Left cardiac atrium (tissue), 4 donors: ENCODE measurements at regions not wholly inside any gene's neighbourhood (a gene's known extent, or its start where the extent isn't known, plus 50 kb on each side); places are given as distances from the start of the nearest gene placed in this dataset.
A peak's percentile ranks its signal among the peaks of the same experiment; 100 is the strongest.

Experiments
- ATAC-seq, 2 donors: fragments of 200-7000 bp; cut with Tn5 transposase; one replicate each; pipeline ENCODE4 v1.9.1; 2020; ENCODE audit warnings: mild to moderate bottlenecking in 2 of 2, moderate library complexity in 2 of 2
- DNase-seq: peaks from one replicate; pipeline ENCODE4 v3.0.0-alpha.2; 2020
- intact Hi-C, 2 donors: fragments of 100-400 bp; cut with DNase I; formaldehyde crosslinking; loops; one replicate each; pipeline versions ENCODE4 v1.14.1 to v1.15.1; 2022 to 2023
- donor health status: DM: no; HTN: yes; CAD: no.
- donor health status: DM: no; HTN: yes; CAD: no; lungs with severe emphysema.
- donor health status: DM: yes; HTN: yes; CAD: no.
- donor health status: Dilated cardiomyopathy.

- intact Hi-C loops: no loop called here
- ATAC-seq (no peak), DNase-seq (no peak)
Measured at GRCh38 chr4:159435561-159436023, 332.7 kb downstream of the RAPGEF2 start.

DNA sequence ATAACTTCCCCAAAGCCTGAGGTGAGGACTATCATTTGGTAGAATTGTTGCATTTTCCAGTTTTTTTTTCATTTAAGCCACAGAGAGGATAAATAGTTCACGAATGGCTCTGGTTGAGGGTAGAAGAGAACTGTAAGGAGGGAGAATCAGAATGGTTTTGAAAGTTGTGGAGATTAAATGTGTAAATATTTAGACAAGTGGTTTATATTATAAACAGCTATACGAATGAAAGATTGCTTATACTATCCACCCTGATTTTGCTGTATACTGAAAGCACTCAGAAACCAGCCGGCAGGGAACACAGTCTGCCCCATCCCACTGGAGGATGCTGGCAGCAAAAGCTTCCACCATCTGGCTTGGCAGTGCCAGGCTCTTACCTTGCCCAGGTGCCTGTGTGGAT is 341.1 kb downstream of the RAPGEF2 start:
- ATAC-seq: no peak
- no peak for DNase-seq
- intact Hi-C loops: loop anchor here in 1 of 2 donors (10.0 kb wide), 2 partner anchors 589 to 719 kb away; partner anchors contain the start of gene PPID

DNA sequence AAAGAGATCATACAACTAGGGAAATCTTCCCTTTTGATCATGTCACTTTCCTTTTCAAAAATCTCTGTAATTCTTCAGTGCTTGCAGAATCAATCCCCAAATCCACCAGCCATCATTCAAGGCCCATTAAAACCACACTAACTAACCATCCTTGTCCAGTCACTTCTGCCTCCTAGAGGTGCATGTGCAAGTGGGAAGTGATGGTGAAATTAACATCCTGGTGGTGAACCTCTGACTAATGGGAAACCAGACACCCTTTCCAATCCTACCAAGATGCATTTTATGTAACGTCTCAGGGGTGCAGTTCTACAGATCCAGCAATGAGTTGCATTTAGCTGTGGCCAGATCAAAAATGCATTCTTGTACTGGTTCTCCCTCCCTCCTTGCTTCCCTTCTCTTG is 341.8 kb downstream of the RAPGEF2 start:
- ATAC-seq (no peak), DNase-seq (no peak)
- intact Hi-C loops: loop anchor here in 1 of 2 donors (5.0 to 10.0 kb wide), 3 partner anchors 92 to 720 kb away; partner anchors contain the start of gene PPID

DNA sequence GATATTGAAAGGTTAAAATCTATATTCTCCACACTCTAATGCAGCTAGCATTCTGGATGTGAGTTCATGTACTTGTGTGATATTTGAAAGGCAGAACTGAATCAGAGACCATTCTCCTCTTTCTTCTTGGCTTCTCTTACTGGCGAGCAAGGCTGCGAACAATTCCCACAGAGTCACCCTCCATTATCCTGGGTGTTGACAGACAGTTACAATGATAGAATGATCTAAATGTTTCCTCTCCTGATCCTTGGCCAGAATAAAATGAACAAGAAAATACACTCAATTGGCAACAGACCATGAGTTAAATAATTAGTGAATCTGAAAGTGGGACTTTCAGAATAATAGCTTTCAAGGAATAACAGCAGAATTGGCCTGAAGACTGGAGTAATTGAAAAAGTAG is 342.8 kb downstream of the RAPGEF2 start:
- ATAC-seq (peak; percentile 73 to 80), DNase-seq (no peak)
- intact Hi-C loops: loop anchor here in 1 of 2 donors (2.0 to 10.0 kb wide), 4 partner anchors 93 to 721 kb away; partner anchors contain the start of gene PPID

GRCh38 chr4:159446266-159446976 is 343.5 kb downstream of the RAPGEF2 start:
- DNase-seq: peak; percentile 28
- peak; percentile 97 to 98 for ATAC-seq
- intact Hi-C loops: loop anchor here in 1 of 2 donors (2.0 to 10.0 kb wide), 4 partner anchors 94 to 722 kb away; partner anchors contain the start of gene PPID

DNA sequence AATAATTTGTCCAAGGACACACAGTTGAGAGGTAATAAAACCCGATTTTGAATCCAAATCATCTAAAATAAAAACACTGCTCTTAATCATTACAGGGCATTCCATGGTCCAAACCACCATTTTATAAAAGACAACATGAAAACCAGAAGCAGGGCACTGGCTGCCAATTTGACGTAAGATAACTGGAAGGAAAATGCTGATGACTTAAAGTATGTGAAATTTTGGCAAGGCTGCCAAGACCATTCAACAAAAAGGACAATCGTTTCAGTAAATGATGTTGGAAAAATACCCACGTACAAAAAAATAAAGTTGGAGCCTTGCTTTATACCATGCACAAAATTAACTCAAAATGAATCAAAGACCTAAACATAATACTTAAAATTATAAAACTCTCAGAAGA is 344.4 kb downstream of the RAPGEF2 start:
- intact Hi-C loops: loop anchor here in 1 of 2 donors (2.0 to 10.0 kb wide), 4 partner anchors 95 to 722 kb away; partner anchors contain the start of gene PPID
- no peak for ATAC-seq
- DNase-seq: no peak

DNA sequence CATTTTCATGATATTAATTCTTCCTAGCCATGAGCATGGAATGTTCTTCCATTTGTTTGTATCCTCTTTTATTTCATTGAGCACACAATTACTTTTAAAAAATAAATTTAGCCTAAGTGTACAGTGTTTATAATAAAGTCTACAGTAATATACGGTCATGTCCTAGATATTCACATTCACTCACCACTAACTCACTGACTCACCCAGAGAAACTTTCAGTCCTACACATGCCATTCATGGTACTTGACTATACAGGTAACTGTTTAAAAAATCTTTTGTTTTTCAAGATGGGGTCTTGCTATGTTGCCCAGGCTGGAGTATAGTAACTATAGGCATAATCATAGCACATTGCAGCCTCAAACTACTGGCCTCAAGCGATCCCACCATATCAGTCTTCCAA is 348.1 kb downstream of the RAPGEF2 start:
- ATAC-seq: no peak
- no peak for DNase-seq
- intact Hi-C loops: no loop called here

GRCh38 chr4:159455675-159456237 is 352.9 kb downstream of the RAPGEF2 start:
- intact Hi-C loops: no loop called here
- ATAC-seq: no peak
- no peak for DNase-seq

GRCh38 chr4:159460371-159460770 is 357.5 kb downstream of the RAPGEF2 start:
- ATAC-seq: no peak
- intact Hi-C loops: no loop called here
- no peak for DNase-seq

DNA sequence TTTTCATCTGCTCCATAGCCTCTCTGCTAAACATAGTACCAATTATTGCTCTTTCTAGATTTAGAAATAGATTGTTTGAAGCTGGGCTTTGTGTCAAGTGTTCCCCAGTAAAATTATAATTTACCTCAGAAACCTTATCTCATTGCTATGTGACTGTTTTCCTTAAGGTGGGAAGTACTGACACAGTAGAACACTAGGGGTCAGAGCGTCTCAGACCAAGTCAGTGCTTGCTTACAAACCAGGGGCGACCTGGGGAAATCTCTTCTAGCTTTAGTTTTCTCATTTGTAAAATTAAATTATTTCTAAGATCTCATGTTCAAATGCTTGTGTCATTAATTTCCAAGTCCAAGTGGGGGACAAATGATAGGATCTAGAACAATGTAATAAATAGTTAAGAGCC is 360.4 kb downstream of the RAPGEF2 start:
- no peak for ATAC-seq

DNA sequence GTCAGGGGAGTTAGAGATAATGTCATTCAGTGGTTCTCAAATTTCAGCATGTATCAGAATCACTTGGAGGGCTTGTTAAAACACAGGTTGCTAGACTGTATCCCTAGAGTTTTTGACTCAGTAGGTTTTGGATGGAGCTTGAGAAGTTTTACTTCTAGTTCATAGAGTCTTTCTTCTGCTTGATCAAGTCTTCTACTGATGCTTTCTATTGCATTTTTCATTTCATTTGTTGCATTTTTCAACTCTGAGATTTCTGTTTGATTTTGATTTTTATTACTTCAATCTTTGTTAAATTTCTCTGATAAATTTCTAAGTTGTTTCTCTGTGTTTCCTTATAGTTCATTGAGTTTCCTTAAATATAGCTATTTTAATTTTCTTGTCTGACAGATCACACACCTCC is 361.4 kb downstream of the RAPGEF2 start:
- ATAC-seq (no peak), DNase-seq (no peak)
- intact Hi-C loops: no loop called here

More for the DNA sequence above, 360.4 kb downstream of the RAPGEF2 start:
- DNase-seq: no peak
- intact Hi-C loops: no loop called here

DNA sequence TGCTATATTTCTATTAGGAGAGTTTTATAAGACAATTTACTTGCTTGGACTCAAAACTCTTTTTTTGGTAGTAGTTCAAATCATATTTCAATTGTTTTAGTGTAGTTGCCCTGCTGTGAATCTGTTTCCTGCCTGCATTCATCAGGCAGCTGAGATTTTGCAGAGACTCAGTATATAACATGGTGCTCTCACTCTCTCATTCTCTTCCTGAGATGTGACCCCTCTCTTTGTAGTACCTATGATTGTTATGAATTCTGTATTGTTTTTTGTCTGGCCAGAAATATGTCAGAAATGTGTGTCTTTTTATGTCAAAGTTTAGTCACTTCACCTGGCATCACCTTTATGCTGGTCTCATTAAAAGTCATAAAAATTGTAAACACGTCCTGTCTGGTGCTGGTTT is 374.0 kb downstream of the RAPGEF2 start:
- intact Hi-C loops: no loop called here
- ATAC-seq: no peak
- no peak for DNase-seq

DNA sequence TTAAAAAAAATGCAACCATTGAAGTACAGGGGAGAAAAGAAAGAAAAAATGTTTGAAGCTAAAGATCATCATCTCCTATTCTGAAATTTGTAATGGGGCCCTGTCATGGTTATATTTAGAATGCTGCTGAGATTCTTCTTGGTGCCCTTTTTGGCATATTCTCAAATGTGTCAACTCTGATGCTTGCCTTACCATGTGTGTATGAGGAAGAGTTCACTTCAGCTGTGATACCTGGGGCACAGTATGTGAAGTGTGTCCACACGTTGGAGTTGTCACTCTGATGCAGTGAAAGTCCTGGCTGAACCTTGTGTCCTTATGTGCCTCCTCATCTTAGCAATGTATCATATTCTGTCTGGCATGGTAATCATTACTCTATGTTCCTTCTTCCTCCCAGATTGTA is 377.9 kb downstream of the RAPGEF2 start:
- ATAC-seq: peak in 1 of 2 donors; percentile 67
- no peak for DNase-seq
- intact Hi-C loops: no loop called here

GRCh38 chr4:159481936-159482335 is 379.1 kb downstream of the RAPGEF2 start:
- intact Hi-C loops: no loop called here
- DNase-seq (no peak), ATAC-seq (no peak)

DNA sequence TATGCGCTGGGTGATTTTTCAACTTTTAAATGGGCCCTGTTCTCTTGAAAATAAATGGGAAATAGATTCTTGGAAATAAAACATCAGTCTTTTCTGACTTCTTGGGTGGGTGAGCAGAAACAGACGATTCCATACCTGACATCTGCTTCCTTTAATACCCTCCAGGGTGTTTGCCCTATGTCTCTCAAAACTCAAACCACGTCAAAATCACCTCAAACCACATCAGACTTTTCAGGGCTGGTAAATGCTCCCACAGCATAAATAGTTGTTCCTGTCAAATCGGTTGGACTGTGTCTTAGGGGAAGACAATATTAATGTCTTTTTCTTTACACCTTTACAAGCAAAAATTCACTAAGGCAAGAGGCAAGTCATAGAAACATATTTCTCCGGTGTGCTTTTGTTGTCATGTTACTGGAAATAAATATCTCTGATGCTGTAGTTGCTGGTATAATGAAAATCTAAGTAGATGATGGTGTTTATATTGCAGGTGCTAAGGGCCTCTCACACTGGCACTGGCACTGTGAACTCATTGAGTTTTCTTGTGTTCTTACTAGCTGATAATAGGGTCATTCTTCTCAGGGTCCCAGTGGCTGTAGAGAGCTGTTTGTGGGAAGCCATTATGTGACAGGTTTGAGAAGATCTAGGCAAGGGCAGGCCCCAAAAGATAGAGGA is 380.4 kb downstream of the RAPGEF2 start:
- DNase-seq: no peak
- intact Hi-C loops: no loop called here
- ATAC-seq: no peak

GRCh38 chr4:159483782-159484741 is 381.2 kb downstream of the RAPGEF2 start:
- intact Hi-C loops: no loop called here
- DNase-seq (no peak), ATAC-seq (no peak)

DNA sequence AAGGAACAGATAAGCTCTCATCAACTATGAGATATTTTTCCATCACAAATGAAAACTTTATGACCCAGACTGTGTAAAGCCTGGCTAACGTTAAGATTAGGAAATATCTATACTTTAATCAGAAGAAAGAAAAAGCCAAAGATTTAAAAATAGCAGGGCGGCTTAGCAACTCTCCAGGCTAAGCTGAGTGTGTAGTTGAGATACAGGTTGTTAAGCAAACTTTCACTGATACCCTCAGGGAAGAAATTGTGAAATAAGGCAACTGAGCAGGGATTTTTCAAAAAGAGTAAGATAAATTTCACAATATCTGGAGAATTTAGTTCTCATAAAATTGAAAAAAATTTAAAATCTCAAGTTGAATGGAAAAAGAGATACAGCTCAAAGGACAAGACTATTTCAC is 382.0 kb downstream of the RAPGEF2 start:
- intact Hi-C loops: no loop called here
- ATAC-seq (peak in 1 of 2 donors; percentile 52), DNase-seq (no peak)

GRCh38 chr4:159487284-159487747 is 384.4 kb downstream of the RAPGEF2 start:
- ATAC-seq: peak; percentile 87 to 91
- no peak for DNase-seq
- intact Hi-C loops: no loop called here

DNA sequence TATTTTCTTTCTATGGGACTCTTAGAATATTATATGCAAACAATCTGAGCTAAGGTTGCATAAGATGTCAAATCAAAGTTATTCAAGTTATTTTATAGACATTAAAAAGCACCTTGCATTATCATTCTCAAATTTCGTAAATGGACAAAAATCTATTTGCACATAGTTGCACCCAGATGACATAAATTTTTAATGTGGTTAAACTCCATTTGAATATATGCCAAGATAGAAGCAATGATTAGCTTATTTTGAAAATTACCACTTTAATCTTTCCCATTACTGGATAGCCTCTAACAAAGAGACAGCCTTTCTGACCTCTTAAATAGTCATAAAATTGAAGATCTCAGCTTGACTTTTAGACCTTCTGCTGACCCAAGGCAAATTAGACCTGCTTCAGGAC is 386.8 kb downstream of the RAPGEF2 start:
- ATAC-seq (no peak), DNase-seq (no peak)
- intact Hi-C loops: no loop called here
